ENCODE measurements at regions not wholly inside any gene's neighbourhood (a gene's known extent, or its start where the extent isn't known, plus 50 kb on each side); places are given as distances from the start of the nearest gene placed in this dataset.

DNA sequence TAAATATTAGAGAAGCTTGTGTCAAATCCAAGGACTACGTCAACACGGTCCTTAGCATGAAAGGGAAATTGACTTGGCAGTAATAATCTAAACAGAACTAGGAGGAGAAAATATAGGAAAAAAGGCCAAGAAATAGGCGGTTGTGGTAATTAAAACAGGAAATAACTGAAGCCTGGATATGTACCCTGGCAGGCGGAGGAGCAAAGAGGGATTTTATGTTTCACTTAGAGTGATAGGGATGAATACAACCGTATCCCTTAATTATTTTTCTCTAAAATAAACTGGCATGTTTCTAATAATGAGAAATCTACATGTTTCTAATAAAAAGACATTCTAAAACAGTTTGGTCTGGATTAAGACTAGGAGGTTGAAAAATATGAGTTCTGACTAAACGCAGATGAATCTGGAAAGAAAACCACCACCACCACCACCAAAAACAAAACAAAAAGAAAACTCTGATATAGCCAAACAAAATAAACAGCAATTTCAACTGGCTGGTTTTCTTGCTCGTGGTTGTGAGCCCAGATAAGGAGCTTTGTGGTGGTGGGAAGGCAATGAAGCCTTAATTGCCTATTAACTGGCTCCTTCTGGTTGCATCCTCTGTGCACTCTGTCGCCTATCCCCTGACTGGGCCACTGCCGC lies 334.2 kb upstream of the SNX7 start:
- peak overlapping the region; percentile 18 for H3K9ac ChIP-seq

DNA sequence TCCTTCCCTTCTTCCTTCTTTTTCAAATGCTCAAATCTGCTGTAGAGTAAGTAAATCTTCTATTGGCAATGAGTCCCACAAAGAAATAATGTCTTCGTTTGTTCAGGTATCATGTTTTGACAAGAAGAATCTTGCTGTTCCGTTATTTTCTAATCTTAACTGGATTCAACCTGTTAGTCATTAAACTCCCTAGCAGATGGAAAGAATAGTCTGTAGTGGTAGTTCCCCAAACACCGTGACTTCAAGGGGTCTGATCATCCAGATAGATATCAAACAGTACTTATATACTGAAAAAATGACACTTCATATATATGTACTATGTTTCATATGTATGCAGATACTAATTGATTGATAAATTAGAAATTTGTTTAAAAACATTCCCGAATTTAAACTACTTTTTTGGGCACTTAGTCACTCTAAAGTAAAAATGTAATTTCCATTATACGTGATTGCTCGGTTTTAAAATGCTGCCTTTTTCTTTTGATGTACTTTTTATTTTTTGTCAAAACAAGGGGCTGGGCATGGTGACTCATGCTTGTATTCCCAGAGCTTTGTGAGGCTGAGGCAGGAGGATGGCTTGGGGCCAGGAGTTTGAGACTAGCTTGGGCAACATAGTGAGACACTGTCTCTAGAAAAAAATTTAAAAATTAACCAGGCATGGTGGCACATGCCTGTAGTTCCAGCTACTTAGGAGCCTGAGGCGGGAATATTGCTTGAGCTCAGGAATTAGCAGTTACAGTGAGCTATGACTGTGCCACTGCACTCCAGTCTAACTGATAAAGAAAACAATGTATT lies 335.7 kb upstream of the SNX7 start:
- no peaks in the 10 kb centered on the region for H3K79me2 ChIP-seq (ENCODE audit: insufficient read depth)
- WGBS, 2 experiments (ENCODE audit: low coverage in 1 of 2, low lambda C conversion rate in 2 of 2, missing lambda C conversion rate in 2 of 2), result 38% methylated on average over 7 of the region's 7 CpGs
- H3K9me2 ChIP-seq (ENCODE audit: insufficient read depth), result no peaks in the 10 kb centered on the region; the same call in 1 of the 2 replicates
- DNase-seq, result peak; percentile 90
- no peak overlapping the region; the same call in 1 of the 2 replicates for H3K9ac ChIP-seq
- H3K36me3 ChIP-seq (ENCODE audit: low read depth), result no peaks in the 10 kb centered on the region
- no peak overlapping the region for H3K4me2 ChIP-seq (ENCODE audit: unreplicated experiment)
- H4K20me1 ChIP-seq (ENCODE audit: insufficient read depth), result no peaks in the 10 kb centered on the region
- H3K27me3 ChIP-seq (replicated peaks; ENCODE audit: insufficient read depth), result no peaks in the 10 kb centered on the region
- H3K4me3 ChIP-seq, result no peak overlapping the region
- in situ Hi-C loops (cut with MboI), result no loop called here
- H3K9me3 ChIP-seq (ENCODE audit: low read depth), result no peaks in the 10 kb centered on the region
- no peak overlapping the region for H2AFZ ChIP-seq
- peak overlapping the region; percentile 87 for H3K27ac ChIP-seq
- peaks cover 76% of the 10 kb centered on the region for H3K4me1 ChIP-seq (ENCODE audit: insufficient read depth)
- peaks cover 70% of the 10 kb centered on the region for H3F3A ChIP-seq (ENCODE audit: insufficient read depth)
- TF ChIP-seq EZH2 (IDR thresholded peaks at IDR 0.05; ENCODE audit: insufficient read depth, poor library complexity, severe bottlenecking), result no peak
- TF ChIP-seq EZH2phosphoT487 (IDR thresholded peaks at IDR 0.05; ENCODE audit: insufficient read depth, low read depth), result no peak

More for the DNA sequence above, 334.2 kb upstream of the SNX7 start:
- Histone ChIP-seq H3K27me3 (replicated peaks; ENCODE audit: insufficient read depth) (no peaks in the 10 kb centered on the region), H3K36me3 (ENCODE audit: low read depth) (no peaks in the 10 kb centered on the region), H3K4me3 (peak overlapping the region; percentile 24), H3K79me2 (ENCODE audit: insufficient read depth) (no peaks in the 10 kb centered on the region), H3F3A (ENCODE audit: insufficient read depth) (peaks cover 63% of the 10 kb centered on the region), H3K4me2 (ENCODE audit: unreplicated experiment) (peak overlapping the region; percentile 46), H2AFZ (peak overlapping the region; percentile 70), H4K20me1 (ENCODE audit: insufficient read depth) (no peaks in the 10 kb centered on the region), H3K9me2 (ENCODE audit: insufficient read depth) (no peaks in the 10 kb centered on the region; the same call in 1 of the 2 replicates), H3K4me1 (ENCODE audit: insufficient read depth) (peaks cover 78% of the 10 kb centered on the region), H3K9me3 (ENCODE audit: low read depth) (no peaks in the 10 kb centered on the region), H3K27ac (peak overlapping the region; percentile 87)
- peak; percentile 62 for DNase-seq
- 5% methylated on average over 9 of the region's 9 CpGs for WGBS, 2 experiments (ENCODE audit: low coverage in 1 of 2, low lambda C conversion rate in 2 of 2, missing lambda C conversion rate in 2 of 2)
- no peak for TF ChIP-seq EZH2phosphoT487 (IDR thresholded peaks at IDR 0.05; ENCODE audit: insufficient read depth, low read depth)
- TF ChIP-seq EZH2 (IDR thresholded peaks at IDR 0.05; ENCODE audit: insufficient read depth, poor library complexity, severe bottlenecking), result no peak
- in situ Hi-C loops (cut with MboI), result no loop called here

DNA sequence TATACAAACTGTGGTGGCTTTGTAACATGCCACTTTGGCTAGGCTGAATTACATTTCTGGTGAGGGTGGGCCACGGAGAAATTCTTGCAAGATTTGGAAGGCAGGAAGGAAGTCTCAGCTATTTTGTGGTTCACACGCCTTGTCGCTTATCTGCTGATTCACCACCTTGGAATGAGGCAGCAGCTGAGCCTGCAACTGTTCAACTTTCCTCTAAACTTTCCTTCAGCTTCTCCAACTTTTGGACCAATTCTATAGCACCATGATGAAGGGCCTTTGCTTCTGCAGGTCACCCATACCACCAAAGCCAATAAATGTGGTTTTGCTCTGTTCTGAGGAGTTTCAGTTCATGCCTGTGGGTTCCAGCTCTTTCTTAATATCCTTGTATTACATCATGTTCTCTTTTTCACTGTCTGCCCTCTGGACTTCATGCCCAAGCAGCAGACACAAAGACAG lies 337.6 kb upstream of the SNX7 start:
- whole genome bisulfite sequencing, 2 experiments (ENCODE audit: low coverage in 1 of 2, low lambda C conversion rate in 2 of 2, missing lambda C conversion rate in 2 of 2), result 0% methylated on average over 3 of the region's 3 CpGs
- Histone ChIP-seq H3K27ac (peak overlapping the region; percentile 87), H3K79me2 (ENCODE audit: insufficient read depth) (no peaks in the 10 kb centered on the region), H4K20me1 (ENCODE audit: insufficient read depth) (no peaks in the 10 kb centered on the region), H3K4me3 (peak overlapping the region; percentile 32), H3K4me1 (ENCODE audit: insufficient read depth) (peaks cover 71% of the 10 kb centered on the region), H3K9me3 (ENCODE audit: low read depth) (no peaks in the 10 kb centered on the region), H3K9ac (peak overlapping the region; percentile 45), H2AFZ (no peak overlapping the region), H3K36me3 (ENCODE audit: low read depth) (no peaks in the 10 kb centered on the region), H3F3A (ENCODE audit: insufficient read depth) (peaks cover 70% of the 10 kb centered on the region), H3K4me2 (ENCODE audit: unreplicated experiment) (peak overlapping the region; percentile 57), H3K27me3 (replicated peaks; ENCODE audit: insufficient read depth) (no peaks in the 10 kb centered on the region), H3K9me2 (ENCODE audit: insufficient read depth) (no peaks in the 10 kb centered on the region)
- peak; percentile 87 for DNase-seq
- no peak for TF ChIP-seq EZH2 (IDR thresholded peaks at IDR 0.05; ENCODE audit: insufficient read depth, poor library complexity, severe bottlenecking)
- 0 out of 2 replicates have a peak, but pooled peaks have one; percentile 72 for TF ChIP-seq EZH2phosphoT487 (IDR thresholded peaks at IDR 0.05; ENCODE audit: insufficient read depth, low read depth)
- in situ Hi-C loops (cut with MboI), result no loop called here

DNA sequence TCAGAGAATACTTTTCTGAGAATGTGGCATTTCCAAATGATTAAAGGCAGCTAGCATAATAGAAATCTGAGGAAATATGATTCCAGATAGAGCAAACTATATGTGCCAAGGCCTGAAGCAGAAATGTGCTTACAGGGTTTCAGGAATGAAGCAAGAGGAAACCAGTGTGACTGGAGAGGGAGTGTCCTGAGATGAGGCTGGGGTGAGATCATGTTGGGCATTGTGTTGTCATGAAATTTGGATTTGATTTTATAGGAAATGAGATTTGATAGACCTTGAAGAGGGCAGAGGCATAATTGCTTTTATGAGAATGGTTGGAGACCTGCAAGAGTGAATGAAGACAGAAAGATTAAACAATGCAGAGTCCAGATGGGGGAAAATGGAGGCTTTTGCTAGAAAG lies 338.1 kb upstream of the SNX7 start:
- no peak overlapping the region for H2AFZ ChIP-seq
- H3K27ac ChIP-seq, result peak overlapping the region; percentile 87
- DNase-seq, result peak; percentile 93

More for the DNA sequence above, 338.1 kb upstream of the SNX7 start:
- no peaks in the 10 kb centered on the region for H3K36me3 ChIP-seq (ENCODE audit: low read depth)
- no peak for TF ChIP-seq EZH2phosphoT487 (IDR thresholded peaks at IDR 0.05; ENCODE audit: insufficient read depth, low read depth)
- no peak for TF ChIP-seq EZH2 (IDR thresholded peaks at IDR 0.05; ENCODE audit: insufficient read depth, poor library complexity, severe bottlenecking)
- no peaks in the 10 kb centered on the region for H3K27me3 ChIP-seq (replicated peaks; ENCODE audit: insufficient read depth)
- in situ Hi-C loops (cut with MboI), result no loop called here
- no peaks in the 10 kb centered on the region for H3K9me3 ChIP-seq (ENCODE audit: low read depth)
- no peaks in the 10 kb centered on the region for H3K79me2 ChIP-seq (ENCODE audit: insufficient read depth)
- H3K4me1 ChIP-seq (ENCODE audit: insufficient read depth), result peaks cover 67% of the 10 kb centered on the region
- no peaks in the 10 kb centered on the region for H4K20me1 ChIP-seq (ENCODE audit: insufficient read depth)
- H3K9ac ChIP-seq, result peak overlapping the region; percentile 45
- H3K9me2 ChIP-seq (ENCODE audit: insufficient read depth), result no peaks in the 10 kb centered on the region
- peak overlapping the region; percentile 32 for H3K4me3 ChIP-seq
- peak overlapping the region; percentile 57 for H3K4me2 ChIP-seq (ENCODE audit: unreplicated experiment)
- peaks cover 65% of the 10 kb centered on the region for H3F3A ChIP-seq (ENCODE audit: insufficient read depth)
